ENCODE measurements at regions not wholly inside any gene's neighbourhood (a gene's known extent, or its start where the extent isn't known, plus 50 kb on each side); places are given as distances from the start of the nearest gene placed in this dataset.

GRCh38 chr3:165455793-165456192, 259.6 kb upstream of the SLITRK3 start:
- no peak for DNase-seq (ENCODE audit: low read depth)

- DNase-seq (ENCODE audit: low read depth): no peak
Observed at GRCh38 chr3:165455360-165455759, 259.2 kb upstream of the SLITRK3 start.

- no peak for DNase-seq (ENCODE audit: low read depth)
Observed at GRCh38 chr3:165451371-165452070, 255.3 kb upstream of the SLITRK3 start.

GRCh38 chr3:165446555-165446954, 250.4 kb upstream of the SLITRK3 start:
- no peak for DNase-seq (ENCODE audit: low read depth)

DNA sequence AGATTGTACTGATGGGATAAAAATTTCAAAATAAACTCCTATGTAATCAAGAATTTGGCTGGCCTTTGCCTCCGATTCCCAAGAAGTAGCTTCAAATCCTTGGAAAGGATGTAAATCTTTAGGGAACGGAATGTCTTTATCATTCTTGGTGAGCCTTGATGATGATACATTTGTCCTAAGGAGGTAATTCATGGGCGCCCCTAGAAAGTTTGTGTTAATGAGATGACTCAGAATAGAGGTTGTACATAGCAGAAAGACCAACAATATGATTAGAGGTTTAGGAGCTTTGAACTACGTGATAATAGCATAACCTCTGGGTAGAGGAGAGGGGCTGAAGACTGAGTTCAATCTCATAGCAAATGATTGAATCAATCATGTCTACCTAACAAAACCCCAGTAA, 248.6 kb upstream of the SLITRK3 start:
- no peak for DNase-seq (ENCODE audit: low read depth)

DNA sequence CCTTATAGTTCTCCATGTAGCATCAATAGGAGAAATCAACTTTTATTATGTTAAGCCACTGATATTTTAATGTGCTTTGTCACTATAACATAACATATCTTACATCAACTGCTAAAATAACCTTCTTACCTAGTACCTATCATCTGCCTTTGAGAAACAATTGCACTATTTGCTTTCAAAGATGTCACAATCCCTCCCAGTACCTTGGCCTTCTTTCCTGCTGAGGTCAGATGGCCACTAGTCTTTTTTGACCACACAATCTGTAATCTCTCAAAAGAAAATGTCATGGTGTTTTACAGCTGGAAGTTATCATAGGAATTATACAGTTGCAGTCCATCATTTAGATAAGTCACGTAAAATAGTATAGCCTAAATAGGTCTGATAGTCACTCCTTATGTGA, 247.5 kb upstream of the SLITRK3 start:
- no peak for DNase-seq (ENCODE audit: low read depth)

GRCh38 chr3:165442061-165442460, 245.9 kb upstream of the SLITRK3 start:
- no peak for DNase-seq (ENCODE audit: low read depth)

GRCh38 chr3:165440380-165440779, 244.2 kb upstream of the SLITRK3 start:
- no peak for DNase-seq (ENCODE audit: low read depth)

DNA sequence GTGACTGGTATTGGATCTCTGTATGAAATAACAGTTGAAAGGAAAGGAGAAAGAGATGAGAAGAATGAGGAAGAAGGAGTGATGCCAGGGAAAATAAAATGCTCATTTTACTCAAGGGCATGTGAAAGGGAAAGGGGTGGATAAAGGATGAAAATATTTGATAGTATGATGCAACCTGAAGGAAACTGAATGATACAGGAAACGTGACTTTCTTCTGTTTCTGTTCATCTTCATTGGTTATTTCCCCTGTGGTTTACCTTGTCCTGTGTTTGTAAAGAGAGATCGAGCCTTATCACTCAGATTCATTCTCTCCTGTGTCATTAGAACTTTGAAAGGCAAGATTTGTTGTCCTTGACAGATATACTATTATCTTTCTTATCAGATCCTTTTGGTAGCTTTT, 243.6 kb upstream of the SLITRK3 start:
- DNase-seq (ENCODE audit: low read depth): no peak

DNA sequence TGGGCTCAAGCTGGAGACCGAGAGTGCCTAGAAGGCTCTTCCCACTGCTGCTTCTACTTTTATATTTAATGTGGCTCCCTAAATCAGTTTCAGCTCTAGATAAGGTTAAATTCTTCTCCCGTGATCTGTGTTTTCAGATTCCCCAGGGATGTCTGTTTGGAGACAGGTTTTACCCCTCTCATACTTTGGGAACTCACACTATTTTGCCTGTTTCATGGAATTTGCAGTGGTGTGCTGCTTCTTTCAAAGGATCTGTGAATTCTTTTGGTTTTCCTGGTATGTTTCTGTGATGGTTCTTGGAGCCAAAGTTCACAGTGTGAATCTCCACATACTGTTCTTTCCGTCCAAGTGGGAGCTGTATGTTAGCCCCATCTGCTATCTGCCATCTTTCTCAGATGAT, 238.3 kb upstream of the SLITRK3 start:
- DNase-seq (ENCODE audit: low read depth): no peak

GRCh38 chr3:165406425-165406824, 210.2 kb upstream of the SLITRK3 start:
- no peak for DNase-seq (ENCODE audit: low read depth)

DNA sequence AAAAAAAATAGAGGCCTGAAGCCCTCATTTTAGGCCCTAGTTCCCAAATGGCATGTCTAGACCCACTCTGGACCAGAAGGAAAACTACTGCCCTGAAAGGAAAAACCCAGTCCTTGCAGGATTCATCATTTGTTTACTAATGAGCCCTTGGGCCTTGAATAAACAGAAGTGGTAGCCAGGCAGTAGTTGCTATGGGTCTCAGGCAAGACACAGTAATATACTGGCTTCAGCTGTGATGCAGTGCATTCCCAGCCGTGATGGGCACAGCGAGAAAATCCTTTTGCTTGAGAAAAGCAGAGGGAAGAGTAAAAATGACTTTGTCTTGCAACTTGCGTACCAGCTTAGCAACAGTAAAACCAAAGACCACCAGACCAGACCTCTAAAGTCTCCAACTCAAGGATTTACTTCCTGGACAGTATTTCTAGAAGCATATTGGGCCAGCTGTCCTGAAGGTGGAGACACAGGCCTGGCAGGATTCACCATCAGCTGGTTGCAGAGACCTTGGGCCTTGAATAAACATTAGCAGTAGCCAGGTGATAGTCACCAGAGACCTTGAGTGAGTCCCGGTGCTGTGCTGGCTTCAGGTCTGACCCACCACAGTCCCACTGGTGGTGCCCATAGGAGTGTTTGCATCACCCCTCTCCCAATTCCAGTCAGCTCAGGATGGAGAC, 208.3 kb upstream of the SLITRK3 start:
- DNase-seq (ENCODE audit: low read depth): no peak

DNA sequence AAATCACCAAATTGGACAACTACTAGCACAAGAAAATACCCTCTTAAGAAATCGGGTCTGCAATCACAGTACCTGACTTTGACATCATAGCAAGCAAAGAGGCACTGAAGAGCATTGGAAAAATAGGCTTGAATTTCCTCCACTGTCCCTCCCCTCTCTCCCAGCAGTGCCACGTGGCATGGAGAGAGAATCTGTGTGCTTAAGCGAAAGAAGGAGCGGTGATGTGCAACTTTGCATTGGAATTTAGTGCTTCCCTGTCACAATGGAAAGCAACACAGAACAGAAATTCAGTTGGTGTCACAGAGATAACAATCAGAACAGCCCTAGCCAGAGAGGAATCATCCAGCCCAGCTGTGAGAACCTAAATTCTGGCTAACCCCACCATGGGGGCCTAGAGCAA, 207.5 kb upstream of the SLITRK3 start:
- DNase-seq (ENCODE audit: low read depth): no peak

DNA sequence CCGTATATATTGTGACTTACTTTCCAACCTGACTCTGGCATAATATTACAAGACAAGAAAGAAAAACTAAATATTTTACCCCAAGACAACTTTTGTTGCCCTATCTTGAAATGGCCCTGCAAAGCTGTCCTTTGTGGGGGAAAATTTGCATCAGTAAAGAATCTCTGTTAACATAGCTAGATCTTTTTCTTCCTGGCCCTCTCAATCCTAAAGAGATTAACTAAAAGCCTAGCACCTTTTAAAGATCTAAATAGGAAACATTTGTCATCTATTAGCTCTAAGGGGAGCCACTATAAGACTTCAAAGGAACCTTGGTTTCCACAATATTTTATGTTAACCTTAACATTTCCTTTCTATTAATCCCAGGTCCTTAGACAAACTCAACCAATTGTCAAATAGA, 199.0 kb upstream of the SLITRK3 start:
- no peak for DNase-seq (ENCODE audit: low read depth)

GRCh38 chr3:165393461-165393860, 197.3 kb upstream of the SLITRK3 start:
- no peak for DNase-seq (ENCODE audit: low read depth)

GRCh38 chr3:165390166-165390565, 194.0 kb upstream of the SLITRK3 start:
- no peak for DNase-seq (ENCODE audit: low read depth)

- no peak for DNase-seq (ENCODE audit: low read depth)
Observed at GRCh38 chr3:165389653-165390052, 193.5 kb upstream of the SLITRK3 start.

GRCh38 chr3:165389064-165389463, 192.9 kb upstream of the SLITRK3 start:
- no peak for DNase-seq (ENCODE audit: low read depth)

- DNase-seq (ENCODE audit: low read depth): no peak
Observed at GRCh38 chr3:165383381-165383780, 187.2 kb upstream of the SLITRK3 start.

- DNase-seq (ENCODE audit: low read depth): no peak
Observed at GRCh38 chr3:165382672-165383071, 186.5 kb upstream of the SLITRK3 start.

- no peak for DNase-seq (ENCODE audit: low read depth)
Observed at GRCh38 chr3:165378761-165379160, 182.6 kb upstream of the SLITRK3 start.

DNA sequence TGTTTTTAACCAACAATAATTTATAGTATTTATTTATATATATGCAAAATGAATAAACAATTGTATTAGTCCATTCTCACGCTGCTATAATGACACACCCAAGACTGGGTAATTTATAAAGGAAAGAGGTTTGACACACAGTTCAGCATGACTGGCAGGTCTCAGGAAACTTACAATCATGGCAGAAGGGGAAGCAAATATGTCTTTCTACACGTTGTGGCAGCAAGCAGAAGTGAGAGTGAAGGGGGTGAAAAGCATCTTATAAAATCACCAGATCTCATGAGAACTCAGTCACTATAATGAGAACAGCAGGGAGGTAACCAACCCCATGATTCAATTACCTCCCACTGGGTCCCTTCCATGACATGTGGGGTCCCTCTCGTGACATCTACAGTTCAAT, 162.8 kb upstream of the SLITRK3 start:
- DNase-seq (ENCODE audit: low read depth): no peak

DNA sequence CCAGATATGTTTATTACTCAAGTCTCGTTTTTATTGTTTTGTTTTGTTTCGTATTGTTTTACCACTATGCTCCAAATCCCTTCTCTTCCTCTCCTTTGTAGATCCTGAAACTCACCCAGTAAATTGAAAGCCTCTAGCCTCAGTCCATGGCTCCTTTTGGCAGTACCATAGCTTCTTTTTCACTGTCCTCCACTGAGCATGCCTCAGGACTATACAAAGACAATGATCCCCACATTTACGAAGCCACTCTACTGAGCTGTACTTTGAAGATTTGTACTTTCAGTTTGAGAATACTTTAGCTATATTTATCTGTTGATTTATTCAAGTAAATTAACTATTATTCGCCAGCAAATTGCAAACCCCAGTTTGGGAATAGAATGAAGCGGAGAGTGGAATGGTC, 159.1 kb upstream of the SLITRK3 start:
- DNase-seq (ENCODE audit: low read depth): no peak

- DNase-seq (ENCODE audit: low read depth): no peak
Observed at GRCh38 chr3:165347526-165347925, 151.3 kb upstream of the SLITRK3 start.

Data from EH (cell line).